Left ventricle myocardium inferior (tissue), 1 donor: ENCODE measurements at regions not wholly inside any gene's neighbourhood (a gene's known extent, or its start where the extent isn't known, plus 50 kb on each side); places are given as distances from the start of the nearest gene placed in this dataset.

Experiments
- DNase-seq: peaks from one replicate; pipeline ENCODE4 v3.0.0-alpha.2; 2020
- H3K27ac ChIP-seq: fragments of 200-600 bp; replicated peaks from 2 replicates; pipeline ENCODE4 v1.8.0; 2021
- H3K27me3 ChIP-seq: fragments of 200-600 bp; 2 replicates; pipeline ENCODE4 v1.8.0; 2021; ENCODE audit warnings: low read depth
- H3K36me3 ChIP-seq: fragments of 200-600 bp; 2 replicates; pipeline ENCODE4 v1.8.0; 2021
- H3K4me1 ChIP-seq: fragments of 200-600 bp; 2 replicates; pipeline ENCODE4 v1.8.0; 2021
- H3K4me3 ChIP-seq: fragments of 200-600 bp; 2 replicates; pipeline ENCODE4 v1.8.0; 2021; ENCODE audit warnings: mild to moderate bottlenecking, moderate library complexity
- H3K9me3 ChIP-seq: fragments of 200-600 bp; replicated peaks from 2 replicates; pipeline ENCODE4 v1.8.0; 2021
- CTCF ChIP-seq: fragments of 200-600 bp; IDR thresholded peaks from 2 replicates; pipeline ENCODE4 v1.8.0; 2021; ENCODE audit warnings: antibody characterized with exemption, mild to moderate bottlenecking, borderline replicate concordance
- intact Hi-C: fragments of 100-400 bp; cut with micrococcal nuclease; formaldehyde crosslinking; loops from one replicate; pipeline ENCODE4 v1.11.0; 2022
- donor health status: DM: no; HTN: yes; CAD: no; lungs with severe emphysema.

GRCh38 chr13:37490176-37490779, 108.3 kb downstream of the POSTN start:
- TF ChIP-seq CTCF, result no peak
- Histone ChIP-seq H3K36me3 (no peaks in the 10 kb centered on the region), H3K9me3 (no peaks in the 10 kb centered on the region), H3K4me3 (no peak overlapping the region), H3K4me1 (peaks cover 10% of the 10 kb centered on the region), H3K27me3 (no peaks in the 10 kb centered on the region), H3K27ac (no peak overlapping the region)
- no peak for DNase-seq
- intact Hi-C loops, result no loop called here

DNA sequence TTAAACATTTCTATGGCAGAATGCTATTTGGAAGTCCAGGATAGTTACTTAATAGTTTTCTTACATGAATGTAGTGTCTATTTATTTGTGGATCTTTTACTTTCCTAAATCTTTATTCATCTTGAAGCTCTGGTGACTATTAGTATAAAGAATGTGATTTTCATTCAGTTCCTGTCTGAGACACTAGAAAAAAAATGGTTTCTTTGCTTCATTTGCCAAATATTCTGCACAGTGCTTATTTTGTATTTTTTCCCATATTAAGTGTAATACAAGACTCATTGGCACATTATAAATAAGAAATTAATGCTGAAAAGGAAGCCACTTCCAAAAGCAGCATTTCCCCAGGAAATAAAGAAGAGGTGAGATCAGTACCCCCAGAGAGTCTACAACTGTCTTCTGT, 109.8 kb downstream of the POSTN start:
- Histone ChIP-seq H3K4me1 (no peaks in the 10 kb centered on the region), H3K4me3 (no peak overlapping the region), H3K27me3 (no peaks in the 10 kb centered on the region), H3K36me3 (no peaks in the 10 kb centered on the region), H3K9me3 (no peaks in the 10 kb centered on the region), H3K27ac (no peak overlapping the region)
- no peak for TF ChIP-seq CTCF
- intact Hi-C loops, result no loop called here
- DNase-seq, result no peak

GRCh38 chr13:37486171-37486681, 112.3 kb downstream of the POSTN start:
- DNase-seq, result no peak
- H3K27ac ChIP-seq, result no peak overlapping the region
- no peak for TF ChIP-seq CTCF
- H3K27me3 ChIP-seq, result no peaks in the 10 kb centered on the region
- no peaks in the 10 kb centered on the region for H3K36me3 ChIP-seq
- peak overlapping the region; percentile 21 for H3K4me3 ChIP-seq
- intact Hi-C loops, result no loop called here
- no peaks in the 10 kb centered on the region for H3K9me3 ChIP-seq
- no peaks in the 10 kb centered on the region for H3K4me1 ChIP-seq

- TF ChIP-seq CTCF, result no peak
- Histone ChIP-seq H3K9me3 (no peaks in the 10 kb centered on the region), H3K27me3 (no peaks in the 10 kb centered on the region), H3K36me3 (no peaks in the 10 kb centered on the region), H3K4me3 (peak overlapping the region; percentile 21), H3K4me1 (no peaks in the 10 kb centered on the region), H3K27ac (no peak overlapping the region)
- intact Hi-C loops, result no loop called here
- no peak for DNase-seq
Measured at GRCh38 chr13:37485756-37486155, 112.8 kb downstream of the POSTN start.

DNA sequence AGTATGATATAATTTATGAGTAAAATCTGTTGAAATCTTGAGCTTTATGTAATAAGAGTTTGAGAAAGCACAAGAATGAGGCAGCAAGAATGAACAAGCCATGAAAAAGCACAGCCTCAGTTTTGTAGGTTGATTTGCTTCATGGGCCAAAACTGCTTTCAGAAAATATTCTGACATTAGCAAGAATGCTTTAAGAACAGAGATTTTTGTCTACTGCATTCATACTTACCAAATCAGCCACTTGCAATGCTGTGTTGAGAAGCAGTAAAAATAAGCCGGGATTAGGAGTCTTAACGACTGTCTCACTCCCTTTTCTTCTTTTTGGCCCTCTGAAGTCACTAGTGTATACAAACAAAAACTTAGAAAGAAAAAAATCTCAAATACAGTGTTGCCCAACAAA, 114.5 kb downstream of the POSTN start:
- intact Hi-C loops, result no loop called here
- TF ChIP-seq CTCF, result no peak
- no peak for DNase-seq
- no peak overlapping the region for H3K27ac ChIP-seq
- no peaks in the 10 kb centered on the region for H3K4me1 ChIP-seq
- H3K27me3 ChIP-seq, result no peaks in the 10 kb centered on the region
- H3K4me3 ChIP-seq, result no peak overlapping the region
- H3K9me3 ChIP-seq, result no peaks in the 10 kb centered on the region
- H3K36me3 ChIP-seq, result no peaks in the 10 kb centered on the region
